AG10803 (cell line): ENCODE measurements at regions not wholly inside any gene's neighbourhood (a gene's known extent, or its start where the extent isn't known, plus 50 kb on each side); places are given as distances from the start of the nearest gene placed in this dataset.

Experiments used
- DNase-seq: peaks from one replicate; pipeline ENCODE4 v3.0.0; 2010; ENCODE audit warnings: low read depth
- H3K4me3 ChIP-seq: 2 replicates; pipeline ENCODE4 v1.5.1; 2011; ENCODE audit warnings: mild to moderate bottlenecking, low read length, control low read depth
- CTCF ChIP-seq: conservative IDR thresholded peaks from 2 replicates; pipeline ENCODE4 v1.5.1; 2011; ENCODE audit warnings: mild to moderate bottlenecking, low read length, control low read depth, inconsistent platforms

- no peak for DNase-seq
- no peak for TF ChIP-seq CTCF
- no peak overlapping the region for H3K4me3 ChIP-seq
Observed at GRCh38 chr12:85369365-85370154, 89.5 kb downstream of the ALX1 start.

- no peak overlapping the region for H3K4me3 ChIP-seq
- DNase-seq = no peak
- TF ChIP-seq CTCF = no peak
Observed at GRCh38 chr12:85373045-85373444, 93.0 kb downstream of the ALX1 start.

GRCh38 chr12:85374981-85375380 is 95.0 kb downstream of the ALX1 start:
- no peak for DNase-seq
- no peak for TF ChIP-seq CTCF
- H3K4me3 ChIP-seq = no peak overlapping the region

- H3K4me3 ChIP-seq = no peak overlapping the region
- TF ChIP-seq CTCF = no peak
- DNase-seq = no peak
Observed at GRCh38 chr12:85385406-85385805, 105.4 kb downstream of the ALX1 start.

GRCh38 chr12:85390266-85390665 is 110.2 kb downstream of the ALX1 start:
- no peak for DNase-seq
- TF ChIP-seq CTCF = no peak
- H3K4me3 ChIP-seq = no peak overlapping the region

GRCh38 chr12:85392508-85392907 is 112.5 kb downstream of the ALX1 start:
- no peak for TF ChIP-seq CTCF
- no peak overlapping the region for H3K4me3 ChIP-seq
- no peak for DNase-seq

GRCh38 chr12:85393606-85394005 is 113.6 kb downstream of the ALX1 start:
- DNase-seq = no peak
- TF ChIP-seq CTCF = no peak
- H3K4me3 ChIP-seq = no peak overlapping the region
